ENCODE measurements at regions not wholly inside any gene's neighbourhood (a gene's known extent, or its start where the extent isn't known, plus 50 kb on each side); places are given as distances from the start of the nearest gene placed in this dataset.

GRCh38 chr5:147168578-147169327 lies 66.1 kb upstream of the STK32A start:
- TF ChIP-seq EZH2 (IDR thresholded peaks at IDR 0.05): no peak
- TF ChIP-seq POLR2AphosphoS5 (IDR thresholded peaks at IDR 0.05; ENCODE audit: borderline replicate concordance, low read depth, low read length): no peak
- TF ChIP-seq FOXP2 (optimal IDR thresholded peaks at IDR 0.05; ENCODE audit: control extremely low read depth, extremely low read length, insufficient read depth): no peak
